Omental fat pad (tissue), 3 donors: ENCODE measurements at regions not wholly inside any gene's neighbourhood (a gene's known extent, or its start where the extent isn't known, plus 50 kb on each side); places are given as distances from the start of the nearest gene placed in this dataset.

ENCODE experiments used
- ATAC-seq: fragments of 150-250 bp; one replicate; pipeline ENCODE4 v1.9.1; 2016; ENCODE audit warnings: mild to moderate bottlenecking, moderate library complexity; ENCODE audit not compliant: low FRiP score
- DNase-seq: peaks from one replicate; pipeline ENCODE4 v3.0.0-alpha.2; 2019; ENCODE audit warnings: low spot score
- TF ChIP-seq, protein P1 (sequence below), 3 donors: fragments of 450-650 bp; IDR thresholded peaks; one replicate each; pipeline ENCODE4 v1.5.1; 2016 to 2017; ENCODE audit warnings: antibody characterized with exemption in 3 of 3, mild to moderate bottlenecking in 3 of 3, moderate library complexity in 2 of 3

DNA sequence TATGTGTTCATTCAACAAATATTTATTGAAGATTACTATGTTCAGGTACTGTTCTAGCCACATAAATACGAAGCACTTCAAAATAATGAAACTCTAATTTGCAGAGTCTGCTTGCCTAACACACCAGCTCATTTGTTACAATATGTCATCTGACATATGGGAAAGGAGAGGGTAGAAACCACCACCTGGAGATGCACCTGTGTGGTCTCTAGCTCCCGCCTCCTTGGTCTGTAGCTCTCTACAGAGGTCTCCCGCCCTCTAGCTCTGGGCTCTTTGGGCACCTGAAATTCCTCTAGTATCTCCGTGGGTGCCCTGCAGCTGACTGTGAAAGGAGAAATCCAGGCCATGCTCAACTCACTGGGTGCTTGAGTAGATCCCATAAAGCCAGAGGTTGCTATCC, 51.4 kb upstream of the DBX1 start:
- DNase-seq (no peak), ATAC-seq (no peak)
- TF ChIP-seq, protein P1, sequence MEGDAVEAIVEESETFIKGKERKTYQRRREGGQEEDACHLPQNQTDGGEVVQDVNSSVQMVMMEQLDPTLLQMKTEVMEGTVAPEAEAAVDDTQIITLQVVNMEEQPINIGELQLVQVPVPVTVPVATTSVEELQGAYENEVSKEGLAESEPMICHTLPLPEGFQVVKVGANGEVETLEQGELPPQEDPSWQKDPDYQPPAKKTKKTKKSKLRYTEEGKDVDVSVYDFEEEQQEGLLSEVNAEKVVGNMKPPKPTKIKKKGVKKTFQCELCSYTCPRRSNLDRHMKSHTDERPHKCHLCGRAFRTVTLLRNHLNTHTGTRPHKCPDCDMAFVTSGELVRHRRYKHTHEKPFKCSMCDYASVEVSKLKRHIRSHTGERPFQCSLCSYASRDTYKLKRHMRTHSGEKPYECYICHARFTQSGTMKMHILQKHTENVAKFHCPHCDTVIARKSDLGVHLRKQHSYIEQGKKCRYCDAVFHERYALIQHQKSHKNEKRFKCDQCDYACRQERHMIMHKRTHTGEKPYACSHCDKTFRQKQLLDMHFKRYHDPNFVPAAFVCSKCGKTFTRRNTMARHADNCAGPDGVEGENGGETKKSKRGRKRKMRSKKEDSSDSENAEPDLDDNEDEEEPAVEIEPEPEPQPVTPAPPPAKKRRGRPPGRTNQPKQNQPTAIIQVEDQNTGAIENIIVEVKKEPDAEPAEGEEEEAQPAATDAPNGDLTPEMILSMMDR (IDR thresholded peaks at IDR 0.05): no peak
